KG1 (cell line): ENCODE measurements at regions not wholly inside any gene's neighbourhood (a gene's known extent, or its start where the extent isn't known, plus 50 kb on each side); places are given as distances from the start of the nearest gene placed in this dataset.

ENCODE experiments used
- DNase-seq: peaks from one replicate; lab custom pipeline; 2025; lab: John Stamatoyannopoulos, UW

DNA sequence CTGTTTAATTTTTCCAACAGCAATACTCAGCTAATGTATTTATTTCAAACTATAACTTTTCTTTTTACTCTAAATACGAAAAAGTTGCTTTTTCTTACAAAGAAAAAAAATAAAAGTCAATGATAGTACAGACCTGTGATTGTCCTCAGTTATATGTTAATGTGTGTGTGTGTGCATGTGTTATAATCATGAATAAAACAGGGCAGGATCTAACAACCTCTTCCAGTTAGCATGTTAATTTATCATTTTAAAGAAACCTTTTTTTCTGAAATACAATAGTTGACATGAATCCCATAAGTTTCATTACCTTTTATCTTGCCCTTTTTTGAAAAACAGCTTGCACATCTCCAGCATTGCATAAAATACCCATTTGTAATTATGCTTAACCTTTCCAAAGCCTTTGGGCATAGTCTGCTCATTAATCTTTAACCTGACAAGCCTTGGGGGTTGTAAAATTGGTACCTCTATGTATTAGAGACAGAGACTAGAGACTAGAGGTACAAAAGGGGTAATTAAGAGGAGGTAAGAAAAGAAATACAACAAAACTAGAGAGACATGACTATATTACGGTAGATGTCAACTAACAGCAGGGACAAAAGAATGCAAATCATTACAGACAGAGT, 828.1 kb downstream of the OLFM4 start:
- DNase-seq, result no peak

DNA sequence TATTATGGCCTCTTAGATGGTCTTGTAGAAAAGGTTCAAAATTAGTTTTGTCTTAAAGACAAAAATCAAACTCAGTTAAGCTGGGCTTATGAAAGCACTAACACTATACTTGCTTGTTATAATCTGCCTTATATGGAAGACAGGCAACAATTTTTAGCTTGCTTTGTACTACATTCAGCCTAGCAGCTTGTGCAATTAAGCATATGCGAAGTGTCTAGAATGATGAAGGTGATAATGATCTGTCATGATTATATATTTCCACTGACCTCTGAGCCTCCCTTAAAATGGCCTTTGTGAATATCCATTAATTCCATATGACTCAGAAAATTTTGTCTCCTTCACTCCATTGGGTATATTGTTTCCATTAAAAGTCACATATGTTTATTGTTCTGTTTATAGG, 834.9 kb downstream of the OLFM4 start:
- DNase-seq, result no peak

DNA sequence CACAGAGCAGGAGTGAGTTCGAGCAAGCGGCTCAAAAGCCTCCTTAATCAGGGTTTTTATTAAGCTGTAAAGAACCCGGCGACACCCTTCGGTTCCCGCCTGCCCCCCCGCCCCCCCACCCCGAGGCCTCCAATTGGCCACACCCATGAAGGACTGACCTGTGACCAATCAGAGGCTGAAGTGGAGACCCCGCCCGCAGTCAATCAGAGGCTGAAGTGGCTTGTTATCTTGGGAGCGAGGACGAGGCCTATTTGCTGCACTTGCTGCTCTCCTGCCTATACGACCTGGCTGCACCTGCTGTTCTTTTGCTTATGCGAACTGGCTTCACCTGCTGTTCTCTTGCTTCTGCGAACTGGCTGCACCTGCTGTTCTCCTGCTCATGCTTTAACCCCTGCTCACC, 844.9 kb downstream of the OLFM4 start:
- DNase-seq, result no peak

DNA sequence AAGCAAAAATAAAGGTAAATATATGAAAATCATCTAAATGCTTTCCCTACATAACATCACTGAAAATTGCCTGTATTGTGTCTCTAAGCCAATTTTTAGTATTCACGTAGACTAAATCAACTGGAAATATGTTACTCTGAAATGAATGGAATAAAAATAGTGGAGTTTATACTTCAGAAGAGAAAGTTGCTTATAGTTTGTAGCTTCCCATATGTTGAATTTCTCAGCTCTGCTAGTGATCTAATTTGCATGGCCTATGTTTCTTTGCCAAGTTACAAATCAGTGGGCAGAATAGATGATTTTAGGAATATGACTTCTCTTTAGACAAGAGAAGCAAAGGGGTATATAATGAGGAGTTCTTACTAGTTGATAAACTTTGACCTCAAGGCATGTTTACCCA, 850.2 kb downstream of the OLFM4 start:
- DNase-seq, result no peak

DNA sequence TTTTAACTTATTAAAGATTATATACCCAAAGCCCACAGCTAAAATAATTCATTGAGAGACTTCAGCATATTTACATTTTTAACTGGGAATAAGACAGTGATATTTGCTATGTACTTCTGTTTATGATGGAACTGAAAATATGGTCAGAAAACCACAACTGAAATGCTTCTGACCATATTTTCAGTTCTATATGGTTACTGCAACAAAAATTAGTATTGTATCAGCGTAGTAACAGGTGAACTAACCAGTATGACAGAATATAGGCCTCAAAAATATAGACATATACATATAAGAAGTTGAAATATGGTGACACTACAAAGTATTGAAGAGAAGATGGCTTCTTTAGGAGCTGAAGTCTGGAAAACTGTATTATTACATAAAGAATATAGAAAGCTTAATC, 857.4 kb downstream of the OLFM4 start:
- no peak for DNase-seq

DNA sequence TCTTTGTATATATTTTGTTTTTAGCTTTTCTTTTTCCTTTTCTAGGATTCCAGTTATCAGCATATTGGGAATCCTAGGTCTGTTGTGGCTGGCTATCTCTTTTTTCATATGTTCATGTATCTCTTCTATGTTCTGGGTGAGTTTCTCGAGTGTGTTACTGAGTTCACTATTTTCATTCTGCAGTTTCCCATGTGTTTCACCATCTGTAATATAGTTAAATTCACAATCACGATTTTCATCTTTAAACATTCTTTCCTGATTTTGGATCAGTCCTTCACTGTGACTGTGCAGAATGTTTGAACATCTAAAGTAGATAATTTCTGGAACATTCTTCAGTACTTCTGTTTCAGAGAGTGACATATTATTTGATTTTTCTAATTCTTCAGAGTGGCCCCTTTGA, 862.1 kb downstream of the OLFM4 start:
- DNase-seq, result no peak

DNA sequence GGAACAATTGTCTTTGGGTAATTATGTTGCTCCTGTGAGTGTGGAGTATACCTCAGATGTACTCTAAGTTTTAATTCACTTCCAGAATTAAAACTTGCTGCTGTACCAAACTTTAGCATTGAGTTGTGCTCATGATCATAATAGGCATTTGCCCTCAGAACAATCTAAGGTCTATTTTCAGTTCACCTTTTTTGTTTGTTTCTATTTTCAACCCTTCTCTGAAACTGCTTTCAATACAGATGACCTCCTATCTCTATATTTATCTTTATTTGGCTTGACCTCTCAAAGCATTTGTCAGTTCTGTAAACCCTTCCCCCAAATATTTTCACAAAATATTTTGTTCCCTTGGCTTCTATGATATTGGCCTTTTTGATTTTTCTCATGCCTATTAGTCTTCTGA, 873.0 kb downstream of the OLFM4 start:
- no peak for DNase-seq

DNA sequence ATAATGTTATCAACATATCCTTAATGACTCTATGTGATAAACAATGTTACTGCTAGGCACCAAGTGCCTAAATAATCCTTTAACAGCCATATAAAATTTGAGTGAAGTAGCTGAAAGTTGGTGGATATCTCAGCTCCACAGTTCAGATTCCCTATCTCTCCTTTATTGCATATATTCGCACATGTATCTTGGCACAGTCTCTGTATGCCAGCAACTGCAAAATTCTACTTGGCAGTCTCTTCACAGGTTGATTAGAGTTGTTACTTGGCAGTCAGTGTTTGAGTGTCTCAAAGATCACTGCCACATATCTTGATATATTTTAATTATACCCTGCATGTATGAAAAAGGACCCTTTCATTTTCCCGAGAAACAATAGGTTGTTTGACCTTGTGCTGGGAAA, 879.3 kb downstream of the OLFM4 start:
- no peak for DNase-seq

DNA sequence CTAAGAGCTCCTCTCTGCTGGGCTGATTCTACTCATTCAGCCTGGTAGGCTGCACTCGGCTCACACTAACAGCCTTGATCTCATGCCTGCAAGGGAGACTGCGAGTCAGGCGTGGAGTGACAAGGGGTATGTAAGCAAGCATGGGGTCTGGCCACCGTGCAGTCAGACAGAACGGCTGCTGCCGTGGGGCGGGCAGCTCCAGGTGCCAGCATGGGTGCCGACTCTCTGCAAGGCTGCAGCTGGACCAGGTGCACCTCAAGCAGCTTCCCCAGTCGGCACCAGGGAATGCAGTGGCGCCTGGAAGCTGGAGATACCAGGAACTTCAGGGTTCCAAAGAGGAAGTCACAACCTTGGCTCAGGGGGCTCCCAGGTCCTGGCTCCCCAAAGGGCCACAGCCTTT, 892.3 kb downstream of the OLFM4 start:
- DNase-seq, result no peak

DNA sequence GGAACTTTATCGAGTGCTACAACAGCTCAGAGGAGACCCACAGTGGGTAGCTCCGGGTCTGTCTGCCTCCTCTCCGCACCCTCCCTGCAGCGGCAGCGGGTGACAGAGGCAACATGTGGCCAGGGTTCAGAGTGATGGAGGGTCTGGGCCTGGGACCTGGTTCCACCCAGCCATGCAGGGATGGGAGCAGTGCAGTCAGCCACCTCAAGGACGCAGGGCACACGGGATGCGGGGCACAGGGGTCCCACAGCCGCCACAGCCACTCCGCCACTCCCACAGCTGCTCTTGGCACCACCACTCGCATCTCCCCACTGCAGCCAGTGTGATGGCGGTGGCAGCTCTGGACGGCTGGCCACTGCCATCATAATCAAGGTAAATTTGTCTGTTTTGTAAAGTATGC, 892.9 kb downstream of the OLFM4 start:
- DNase-seq, result no peak

DNA sequence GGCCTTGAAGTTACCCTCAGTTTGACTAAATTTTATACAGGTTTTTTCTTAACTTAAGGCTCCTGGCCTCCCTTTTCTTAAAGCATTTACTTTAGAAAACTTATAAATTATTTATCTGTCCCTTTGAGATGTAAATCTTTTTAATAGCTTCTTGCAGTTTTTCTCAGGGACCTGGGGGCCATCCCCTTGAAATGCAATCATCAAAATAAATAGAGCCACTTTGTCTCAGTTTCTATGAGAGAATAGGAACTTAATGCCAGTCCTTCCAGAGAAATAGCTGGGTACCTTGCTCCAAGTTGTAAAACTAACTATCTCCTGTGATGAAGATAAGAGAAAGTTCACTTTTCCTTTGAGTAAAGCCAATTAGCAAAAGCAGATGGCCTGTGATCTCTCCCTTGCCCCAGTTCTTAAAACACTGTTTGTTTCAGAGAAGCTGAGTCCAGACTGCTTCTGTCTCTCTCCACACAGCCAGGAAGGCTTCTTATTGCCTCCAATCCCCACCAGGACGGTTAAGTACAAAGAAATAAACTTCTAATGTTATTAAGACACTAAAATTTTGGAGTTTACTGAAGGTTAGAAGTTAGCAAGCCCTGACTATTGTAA, 913.1 kb downstream of the OLFM4 start:
- no peak for DNase-seq

DNA sequence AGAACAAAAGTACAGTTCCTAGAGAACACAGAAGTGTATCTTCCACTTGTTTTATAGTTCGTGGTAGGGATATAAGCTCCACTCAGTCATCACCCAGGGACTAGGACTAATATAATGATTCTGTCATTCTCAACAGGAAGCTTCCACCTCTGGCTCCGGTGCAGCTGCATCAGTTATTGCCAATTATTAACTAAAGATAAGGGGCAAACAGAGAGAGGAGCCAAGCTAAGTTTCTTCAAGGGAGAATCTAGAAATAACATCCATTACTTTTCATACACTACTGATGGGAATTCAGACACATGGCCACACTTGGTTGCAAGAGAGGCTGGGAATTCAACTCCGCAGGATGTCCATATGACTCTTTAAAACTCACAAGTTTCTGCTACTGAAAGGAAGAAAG, 917.9 kb downstream of the OLFM4 start:
- DNase-seq, result no peak

DNA sequence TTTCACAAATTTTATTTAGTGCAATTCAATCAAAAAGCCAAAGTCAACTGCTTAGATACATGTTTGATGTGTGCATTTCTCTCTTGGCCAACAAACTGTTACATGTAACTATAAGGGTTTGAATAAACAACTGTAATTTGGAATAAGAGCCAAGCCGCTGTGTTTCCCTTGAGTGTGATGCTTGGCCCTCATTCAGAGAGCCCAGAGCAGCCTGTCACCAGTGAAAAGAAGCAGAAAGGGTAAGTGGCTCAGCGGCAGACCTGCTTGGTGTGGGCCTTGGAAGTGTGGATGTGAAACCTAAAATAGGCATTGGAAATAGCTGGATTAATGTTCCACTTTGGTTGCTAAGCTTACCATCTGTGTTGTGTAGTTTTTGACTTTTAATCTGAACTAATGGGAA, 924.6 kb downstream of the OLFM4 start:
- DNase-seq, result no peak
